NB4 (cell line): ENCODE measurements at regions not wholly inside any gene's neighbourhood (a gene's known extent, or its start where the extent isn't known, plus 50 kb on each side); places are given as distances from the start of the nearest gene placed in this dataset.
A peak's percentile ranks its signal among the peaks of the same experiment; 100 is the strongest.

Experiments
- DNase-seq: peaks from one replicate; pipeline ENCODE4 v3.0.0; 2010; ENCODE audit warnings: low read depth
- H3K4me3 ChIP-seq: one replicate; pipeline ENCODE4 v1.5.1; 2011; ENCODE audit warnings: mild to moderate bottlenecking, low read depth, low read length, moderate library complexity
- CTCF ChIP-seq: IDR thresholded peaks from one replicate; pipeline ENCODE4 v1.5.1; 2012; ENCODE audit warnings: low read depth, low read length
- MAX ChIP-seq: IDR thresholded peaks from 2 replicates; pipeline ENCODE4 v1.6.1; 2011; ENCODE audit warnings: low read depth, low read length
- MYC ChIP-seq: IDR thresholded peaks from 2 replicates; pipeline ENCODE4 v1.6.1; 2011; ENCODE audit warnings: low read depth, low read length
- POLR2A ChIP-seq: IDR thresholded peaks from 2 replicates; pipeline ENCODE4 v1.6.1; 2011; ENCODE audit warnings: mild to moderate bottlenecking; ENCODE audit not compliant: insufficient read length; ENCODE audit errors: extremely low read depth

DNA sequence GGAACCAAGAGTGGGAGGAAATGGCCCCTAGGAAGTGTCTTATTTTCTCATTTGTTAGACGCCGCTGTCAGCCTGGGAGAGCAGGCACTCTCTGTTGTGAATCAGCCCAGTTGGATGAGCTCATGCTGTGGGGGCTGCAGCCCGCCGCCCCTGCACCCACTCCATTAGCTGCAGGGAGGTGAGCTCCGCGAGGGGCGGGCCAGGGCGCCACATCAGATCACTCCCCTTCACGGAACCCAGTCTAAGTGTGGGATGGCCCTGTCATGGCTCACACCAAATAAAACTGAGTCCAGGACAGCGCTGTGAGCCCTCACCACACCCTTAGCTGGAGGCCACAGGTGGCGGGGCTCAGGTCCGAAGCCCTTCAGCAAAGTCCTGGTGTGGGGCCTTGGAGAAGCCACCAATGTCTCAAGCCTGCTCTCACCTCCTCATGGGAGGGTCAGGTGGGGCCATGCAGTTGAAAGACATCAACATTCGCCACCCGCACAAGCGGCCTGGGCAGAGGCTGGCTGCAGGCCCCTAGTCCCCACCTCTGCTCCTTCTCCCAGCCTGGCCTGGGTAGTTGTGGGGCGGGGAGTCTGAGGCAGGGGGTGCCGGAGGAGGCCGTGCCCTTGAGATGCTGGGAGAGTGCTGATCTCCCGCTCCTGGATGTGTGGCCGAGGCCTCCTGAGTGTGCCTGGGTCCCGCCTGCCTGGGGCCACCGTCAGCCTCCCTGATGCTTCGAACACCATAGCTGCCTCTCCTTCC lies 66.2 kb upstream of the SLCO4A1 start:
- TF ChIP-seq MAX: no peak
- DNase-seq: no peak
- no peak overlapping the region for H3K4me3 ChIP-seq

DNA sequence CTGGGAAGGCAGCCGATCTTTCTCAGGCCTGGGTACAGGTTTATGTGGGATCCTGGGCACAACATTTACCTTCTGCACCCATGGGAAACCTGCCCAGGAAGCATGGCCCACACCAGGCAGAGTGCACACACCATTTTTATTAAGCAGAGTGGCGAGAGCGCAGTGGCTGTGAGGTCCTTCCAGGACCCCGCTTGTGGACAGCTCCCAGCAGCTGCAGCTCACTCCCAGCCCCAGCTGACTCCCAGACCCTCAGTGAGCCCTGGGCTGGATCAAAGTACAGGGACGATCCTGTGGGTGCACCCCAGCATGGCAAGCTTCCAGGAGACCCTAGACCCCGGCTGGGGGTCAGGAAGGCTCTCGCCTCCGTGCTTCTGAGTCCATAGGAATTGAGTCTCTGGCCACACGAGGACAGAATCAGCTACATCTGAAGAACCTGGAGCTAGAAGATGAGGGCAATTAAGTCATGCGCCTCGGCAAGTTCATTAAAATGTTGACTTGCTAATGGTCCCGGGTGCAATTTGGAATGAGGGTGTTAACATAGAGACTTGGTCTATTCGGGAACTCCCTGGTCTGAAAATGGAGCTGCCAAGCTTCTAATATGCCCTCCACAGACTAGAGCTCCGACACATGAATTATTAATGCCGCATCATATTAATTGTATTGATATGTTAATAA lies 65.4 kb upstream of the SLCO4A1 start:
- DNase-seq: peak; percentile 63
- TF ChIP-seq MAX: 0 out of 2 replicates have a peak, but pooled peaks have one; percentile 19
- no peak for TF ChIP-seq CTCF
- TF ChIP-seq MYC: peak; percentile 45; the same call in 1 of the 2 replicates
- H3K4me3 ChIP-seq: no peak overlapping the region

- no peak for DNase-seq
- TF ChIP-seq POLR2A: no peak
- no peak for TF ChIP-seq MYC
- TF ChIP-seq MAX: no peak
- TF ChIP-seq CTCF: no peak
- H3K4me3 ChIP-seq: no peak overlapping the region
Measured at GRCh38 chr20:62577490-62577836, 64.8 kb upstream of the SLCO4A1 start.

DNA sequence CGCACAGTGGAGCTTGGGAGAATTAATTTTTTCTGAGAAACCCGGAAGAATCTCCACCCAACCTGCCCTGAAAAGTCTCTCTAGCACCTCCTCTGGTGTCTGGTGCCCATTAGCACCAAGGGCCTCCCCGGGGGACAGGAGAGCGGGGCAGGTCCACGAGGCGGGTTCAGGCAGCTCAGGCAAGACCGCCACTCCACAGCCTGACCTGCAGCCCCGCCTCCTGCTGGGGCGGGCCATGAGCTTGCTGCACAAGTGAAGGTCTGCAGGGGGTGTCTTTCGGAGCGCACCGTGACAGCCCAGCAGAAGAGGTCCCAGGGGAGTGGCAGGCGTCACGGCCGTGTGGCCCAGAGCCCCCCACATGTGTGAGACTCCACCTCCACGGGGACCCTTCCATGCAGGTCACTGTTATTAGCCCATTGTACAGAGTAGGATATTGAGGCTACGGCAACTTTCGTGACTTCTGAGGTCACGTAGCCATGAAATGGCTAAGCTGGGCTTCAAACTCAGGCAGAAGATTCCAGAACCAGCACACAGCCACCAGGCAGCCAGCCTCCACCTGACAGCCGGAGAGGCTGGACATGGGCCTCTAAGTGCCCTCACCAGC lies 63.9 kb upstream of the SLCO4A1 start:
- peak; percentile 65 for DNase-seq

GRCh38 chr20:62580052-62580451 lies 62.3 kb upstream of the SLCO4A1 start:
- no peak for TF ChIP-seq MYC
- no peak for TF ChIP-seq MAX
- TF ChIP-seq POLR2A: no peak
- TF ChIP-seq CTCF: no peak
- no peak for DNase-seq
- H3K4me3 ChIP-seq: no peak overlapping the region

More for the DNA sequence above, 63.9 kb upstream of the SLCO4A1 start:
- TF ChIP-seq POLR2A (no peak), CTCF (peak; percentile 34)
- H3K4me3 ChIP-seq: no peak overlapping the region

DNA sequence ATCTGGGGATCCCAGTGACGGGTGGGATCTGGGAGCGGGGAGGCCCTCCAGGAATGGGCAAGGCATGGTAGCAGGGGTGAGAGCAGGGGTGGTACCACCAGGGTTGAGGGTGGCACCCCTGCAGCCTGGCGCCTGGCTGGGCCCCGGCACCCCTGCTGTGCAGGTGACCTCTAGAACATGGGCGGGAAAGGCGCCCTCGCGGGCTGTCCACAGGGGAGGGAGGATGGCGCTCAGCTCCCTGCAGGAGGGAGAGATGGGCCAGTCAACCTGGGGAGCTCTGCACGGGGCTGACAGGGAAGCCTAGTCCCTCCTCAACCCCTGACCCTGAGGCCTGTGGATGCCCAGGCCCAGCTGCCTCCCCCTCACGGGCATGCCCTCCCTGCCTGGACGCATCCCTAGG lies 61.6 kb upstream of the SLCO4A1 start:
- TF ChIP-seq CTCF (no peak), POLR2A (no peak), MAX (no peak), MYC (no peak)
- no peak for DNase-seq
- H3K4me3 ChIP-seq: no peak overlapping the region
